ENCODE measurements at regions not wholly inside any gene's neighbourhood (a gene's known extent, or its start where the extent isn't known, plus 50 kb on each side); places are given as distances from the start of the nearest gene placed in this dataset. TPM values are rescaled to one million over a fixed set of nuclear protein-coding genes. Genes with fewer than 3 reads are reported as not detected.

DNA sequence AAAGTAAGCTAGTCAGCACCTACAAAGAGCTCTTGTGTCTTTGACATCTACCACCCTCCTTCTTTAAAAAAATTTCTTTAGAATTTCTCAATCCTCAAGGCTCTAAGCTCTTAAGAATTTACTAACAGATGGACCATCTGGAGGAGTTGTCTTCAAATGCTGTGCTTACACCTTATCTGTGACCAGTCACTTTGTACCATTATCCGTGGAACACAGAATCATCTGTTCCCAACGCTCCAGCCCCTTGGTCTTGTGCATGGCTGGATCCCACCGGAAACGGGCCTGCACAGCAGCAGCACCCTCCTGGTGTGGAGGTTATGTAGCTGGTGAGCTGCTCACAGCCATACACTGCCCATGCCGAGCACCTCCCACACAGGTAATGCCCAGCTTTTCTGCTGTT lies 89.0 kb downstream of the TBX19 start:
- no peaks in the 10 kb centered on the region for H3K27me3 Mint-ChIP-seq (ENCODE audit: low read depth)
- no peak overlapping the region for H3K27ac Mint-ChIP-seq
- TF ChIP-seq, protein P1, sequence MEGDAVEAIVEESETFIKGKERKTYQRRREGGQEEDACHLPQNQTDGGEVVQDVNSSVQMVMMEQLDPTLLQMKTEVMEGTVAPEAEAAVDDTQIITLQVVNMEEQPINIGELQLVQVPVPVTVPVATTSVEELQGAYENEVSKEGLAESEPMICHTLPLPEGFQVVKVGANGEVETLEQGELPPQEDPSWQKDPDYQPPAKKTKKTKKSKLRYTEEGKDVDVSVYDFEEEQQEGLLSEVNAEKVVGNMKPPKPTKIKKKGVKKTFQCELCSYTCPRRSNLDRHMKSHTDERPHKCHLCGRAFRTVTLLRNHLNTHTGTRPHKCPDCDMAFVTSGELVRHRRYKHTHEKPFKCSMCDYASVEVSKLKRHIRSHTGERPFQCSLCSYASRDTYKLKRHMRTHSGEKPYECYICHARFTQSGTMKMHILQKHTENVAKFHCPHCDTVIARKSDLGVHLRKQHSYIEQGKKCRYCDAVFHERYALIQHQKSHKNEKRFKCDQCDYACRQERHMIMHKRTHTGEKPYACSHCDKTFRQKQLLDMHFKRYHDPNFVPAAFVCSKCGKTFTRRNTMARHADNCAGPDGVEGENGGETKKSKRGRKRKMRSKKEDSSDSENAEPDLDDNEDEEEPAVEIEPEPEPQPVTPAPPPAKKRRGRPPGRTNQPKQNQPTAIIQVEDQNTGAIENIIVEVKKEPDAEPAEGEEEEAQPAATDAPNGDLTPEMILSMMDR (IDR thresholded peaks at IDR 0.05; ENCODE audit: unreplicated experiment) = no peak
- H3K4me3 Mint-ChIP-seq = no peak overlapping the region
- H3K4me1 Mint-ChIP-seq = peaks cover 12% of the 10 kb centered on the region
- no peaks in the 10 kb centered on the region for H3K9me3 Mint-ChIP-seq
- H3K36me3 Mint-ChIP-seq = no peaks in the 10 kb centered on the region
- DNase-seq (ENCODE audit: low spot score in 2 of 2, unreplicated experiment in 2 of 2) = no peak

DNA sequence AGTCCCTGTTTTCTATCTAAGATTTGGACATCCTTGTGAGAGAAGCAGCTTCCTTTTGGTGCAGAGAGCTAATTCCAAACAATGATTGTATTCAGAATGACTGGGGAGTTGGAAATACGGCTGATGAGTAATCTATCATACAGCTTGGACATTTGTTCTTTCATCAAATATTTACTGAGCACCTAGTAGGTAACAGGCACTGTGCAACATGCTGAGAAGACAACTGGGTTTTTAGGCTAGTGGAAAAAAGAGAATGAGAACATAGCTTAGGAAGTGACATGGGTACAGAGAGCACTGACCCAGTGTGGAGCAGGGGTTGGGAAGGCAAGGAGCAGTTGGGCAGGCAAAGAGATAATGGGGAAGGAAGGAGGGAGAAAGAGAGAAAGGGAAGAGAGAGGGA lies 87.5 kb downstream of the TBX19 start:
- H3K36me3 Mint-ChIP-seq = no peaks in the 10 kb centered on the region
- H3K9me3 Mint-ChIP-seq = no peaks in the 10 kb centered on the region
- H3K4me3 Mint-ChIP-seq = no peak overlapping the region
- no peaks in the 10 kb centered on the region for H3K27me3 Mint-ChIP-seq (ENCODE audit: low read depth)
- H3K27ac Mint-ChIP-seq = no peak overlapping the region
- peaks cover 8% of the 10 kb centered on the region for H3K4me1 Mint-ChIP-seq
- DNase-seq (ENCODE audit: low spot score in 2 of 2, unreplicated experiment in 2 of 2) = no peak
- TF ChIP-seq, protein P1 (IDR thresholded peaks at IDR 0.05; ENCODE audit: unreplicated experiment) = no peak

DNA sequence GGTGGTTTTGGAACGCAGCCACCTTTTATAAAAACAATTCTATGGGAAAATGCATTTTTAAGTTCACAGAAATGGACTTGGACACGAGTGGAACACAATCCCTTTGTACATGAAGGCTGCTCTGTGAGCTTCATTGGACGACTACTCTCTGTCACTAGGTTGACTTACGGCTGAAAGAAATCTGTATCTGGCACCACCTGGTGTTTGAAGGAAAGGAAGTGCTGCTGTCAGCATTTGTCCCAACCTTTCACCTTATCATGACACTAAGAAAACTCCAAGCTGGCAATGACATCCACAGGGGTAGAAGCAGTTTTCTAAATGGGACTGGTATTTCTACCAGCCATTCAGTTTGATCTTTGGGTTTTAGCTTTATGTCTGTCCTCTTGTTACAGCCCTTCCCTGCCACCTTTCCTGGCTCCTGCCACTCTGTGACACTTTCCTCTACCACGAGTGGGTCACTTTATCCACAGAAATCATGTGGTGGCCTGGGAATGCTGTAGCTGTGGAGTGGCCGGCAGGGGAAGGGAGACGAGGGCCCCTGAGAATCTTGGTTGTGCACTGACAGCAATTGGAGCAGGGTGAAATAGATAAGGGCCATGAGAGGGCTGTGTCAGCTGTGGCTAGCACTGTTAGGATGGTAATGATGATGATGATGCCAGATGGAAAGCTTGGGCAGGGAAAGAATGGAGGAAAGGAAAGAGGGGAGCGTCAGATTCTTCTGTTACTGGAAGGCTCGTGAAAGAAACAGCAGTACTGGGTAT lies 85.2 kb downstream of the TBX19 start:
- no peak overlapping the region for H3K4me3 Mint-ChIP-seq
- H3K4me1 Mint-ChIP-seq = peaks cover 5% of the 10 kb centered on the region
- TF ChIP-seq, protein P1 (IDR thresholded peaks at IDR 0.05; ENCODE audit: unreplicated experiment) = no peak
- no peaks in the 10 kb centered on the region for H3K9me3 Mint-ChIP-seq
- DNase-seq (ENCODE audit: low spot score in 2 of 2, unreplicated experiment in 2 of 2) = no peak
- H3K36me3 Mint-ChIP-seq = no peaks in the 10 kb centered on the region
- no peak overlapping the region for H3K27ac Mint-ChIP-seq
- no peaks in the 10 kb centered on the region for H3K27me3 Mint-ChIP-seq (ENCODE audit: low read depth)

Small RNA genes in the stretch of these regions (microRNA-seq; reads per million reads assigned to microRNA genes)
- gene MIR557 = not detected

All from mesothelial cell of epicardium (in vitro differentiated cells).